Activated CD8-positive, alpha-beta memory T cell treated with anti-CD3 and anti-CD28 coated beads, Interleukin-2, amount 50 U/mL, for 48 hours (primary cell): ENCODE measurements at regions not wholly inside any gene's neighbourhood (a gene's known extent, or its start where the extent isn't known, plus 50 kb on each side); places are given as distances from the start of the nearest gene placed in this dataset.

ENCODE experiments used
- DNase-seq: peaks from one replicate; pipeline ENCODE4 v3.0.0-alpha.2; 2020

GRCh38 chr5:73284985-73285384 lies 112.0 kb downstream of the TMEM174 start:
- no peak for DNase-seq

- DNase-seq: no peak
These were observed 111.3 kb downstream of the TMEM174 start for GRCh38 chr5:73284220-73284795.

DNA sequence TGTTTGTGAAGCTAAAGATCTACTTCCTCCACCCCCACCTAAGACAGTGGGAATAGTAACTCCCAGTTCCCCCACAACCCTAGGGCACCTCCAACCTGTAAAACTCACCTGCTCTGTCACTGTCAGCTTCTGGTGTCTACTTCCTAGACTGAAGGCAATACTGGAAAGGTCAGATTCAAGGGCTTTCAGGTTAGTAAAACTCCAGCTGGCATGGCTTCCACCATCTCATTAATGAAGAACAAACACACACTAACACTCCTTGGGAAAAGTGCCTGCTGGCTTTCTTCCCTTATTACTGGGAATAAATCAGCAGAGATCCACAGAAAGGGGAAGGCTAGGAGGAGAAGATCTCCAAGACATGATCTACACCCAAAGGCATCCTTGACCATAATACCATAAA lies 109.9 kb downstream of the TMEM174 start:
- no peak for DNase-seq

DNA sequence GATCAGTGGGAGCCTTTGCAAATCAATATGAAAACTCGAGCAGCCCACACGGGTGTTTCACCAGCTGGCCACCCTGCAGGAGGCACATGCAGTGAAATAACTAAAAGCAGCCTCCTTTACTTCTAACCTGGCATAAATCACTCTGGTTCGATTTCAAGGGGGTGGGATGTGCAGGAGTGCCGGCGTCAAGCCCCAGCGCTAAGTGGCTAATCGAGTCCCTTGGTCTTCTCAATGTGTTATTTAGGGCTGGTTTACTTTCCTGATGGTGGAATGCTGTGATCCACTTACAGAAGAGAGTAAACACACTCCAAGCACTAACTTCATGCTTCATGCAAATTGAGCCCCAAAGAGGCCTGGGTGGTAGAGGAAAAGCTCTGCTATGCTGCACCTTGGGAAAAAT lies 109.4 kb downstream of the TMEM174 start:
- DNase-seq: no peak

- no peak for DNase-seq
These were observed 108.1 kb downstream of the TMEM174 start for GRCh38 chr5:73280821-73281746.

DNA sequence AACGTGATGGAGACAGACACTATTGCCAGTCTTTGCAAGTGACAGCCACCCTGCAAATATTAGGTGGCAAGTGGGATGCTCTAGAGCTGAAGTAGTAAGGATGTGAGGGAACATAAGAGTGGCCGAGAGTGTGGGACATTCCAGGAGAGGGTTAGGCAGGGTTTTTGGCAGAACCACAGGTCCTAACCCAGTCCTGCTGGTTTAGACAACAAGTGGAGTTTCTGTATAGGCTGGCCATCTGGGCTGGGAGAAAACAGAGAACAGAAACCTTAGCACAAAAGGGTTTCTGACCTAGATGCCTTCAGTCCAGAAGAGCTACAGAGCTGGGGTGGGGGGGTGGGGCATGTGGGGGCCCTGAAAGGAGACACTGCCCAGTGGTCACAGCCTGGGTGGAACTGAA lies 107.4 kb downstream of the TMEM174 start:
- no peak for DNase-seq

DNA sequence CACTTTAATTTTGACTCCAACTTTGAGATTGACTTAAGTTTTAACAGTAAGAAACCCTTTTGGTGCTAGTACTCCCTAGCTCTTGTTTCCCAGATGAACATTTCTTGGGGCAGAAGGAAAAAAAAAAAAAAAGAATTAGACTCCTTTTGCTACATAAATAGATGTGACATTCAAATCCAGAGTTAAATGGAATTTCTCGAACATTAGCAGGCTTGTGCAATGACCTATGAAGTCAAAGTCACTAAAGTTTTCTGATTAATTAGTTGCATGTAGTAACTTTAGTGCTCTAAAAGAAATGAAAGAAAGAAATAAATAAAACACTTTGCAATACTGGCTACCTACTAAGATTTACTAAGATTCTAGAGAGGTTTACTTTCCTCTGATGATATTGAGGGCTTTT lies 106.8 kb downstream of the TMEM174 start:
- no peak for DNase-seq

DNA sequence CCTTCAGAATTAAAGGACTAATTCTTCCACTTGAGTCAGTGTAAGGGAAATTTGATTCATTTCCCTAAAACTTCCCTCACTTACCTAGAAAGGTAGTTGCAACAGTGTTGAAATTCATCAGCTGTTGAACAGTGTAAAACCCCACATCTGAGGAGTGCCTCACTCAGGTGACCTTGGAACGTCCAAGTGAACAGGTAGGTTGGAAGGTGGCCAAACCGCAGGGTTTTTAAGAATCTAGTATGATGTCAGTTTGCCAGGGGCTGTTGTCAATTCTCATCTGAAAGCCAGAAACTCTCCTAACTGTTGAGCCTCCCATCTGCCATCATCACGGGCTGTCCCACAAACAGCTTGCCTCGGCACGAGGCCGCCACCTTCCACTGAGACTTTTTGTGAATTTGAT lies 105.7 kb downstream of the TMEM174 start:
- no peak for DNase-seq

DNA sequence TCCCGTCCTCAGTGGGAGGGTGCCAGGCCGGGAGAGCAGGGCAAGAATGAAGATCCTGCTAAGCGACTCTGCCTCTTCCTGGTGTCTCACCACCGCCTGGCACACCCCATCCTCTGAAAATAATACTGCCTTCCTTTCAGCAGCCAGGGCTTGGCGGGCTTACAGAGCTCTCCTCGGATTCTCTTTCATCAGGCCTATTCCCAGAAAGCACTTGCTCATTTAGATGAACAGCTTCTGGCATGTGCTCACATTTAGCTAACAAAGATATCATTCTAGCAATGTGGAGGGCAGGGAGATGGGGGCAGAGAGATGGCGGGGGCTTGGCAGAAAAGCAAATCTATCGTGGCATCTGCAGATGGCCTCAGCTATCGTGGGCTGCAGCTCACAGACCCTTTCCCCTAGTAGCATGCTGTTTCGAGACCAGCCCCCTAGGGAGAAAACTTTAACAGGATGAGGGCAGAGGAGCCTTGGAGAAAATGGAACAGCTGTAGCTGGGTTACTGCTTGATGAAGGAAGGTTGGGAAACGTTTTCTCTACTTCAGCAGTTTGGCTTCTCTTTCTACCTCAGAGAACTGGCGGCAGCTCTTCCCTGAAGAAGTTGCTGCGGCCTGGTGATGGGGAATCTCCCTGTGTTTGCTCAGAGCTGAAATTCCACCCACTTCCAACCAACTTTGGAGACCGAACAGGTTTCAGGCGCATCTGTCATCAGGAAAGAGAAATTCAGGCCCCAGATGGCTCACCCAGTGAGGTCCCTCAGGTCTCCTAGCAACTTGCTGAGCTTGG lies 102.1 kb downstream of the TMEM174 start:
- no peak for DNase-seq

GRCh38 chr5:73274121-73274520 lies 101.1 kb downstream of the TMEM174 start:
- DNase-seq: no peak

- DNase-seq: no peak
These were observed 100.5 kb downstream of the TMEM174 start for GRCh38 chr5:73273379-73274050.

- no peak for DNase-seq
These were observed 99.4 kb downstream of the TMEM174 start for GRCh38 chr5:73272351-73272750.

DNA sequence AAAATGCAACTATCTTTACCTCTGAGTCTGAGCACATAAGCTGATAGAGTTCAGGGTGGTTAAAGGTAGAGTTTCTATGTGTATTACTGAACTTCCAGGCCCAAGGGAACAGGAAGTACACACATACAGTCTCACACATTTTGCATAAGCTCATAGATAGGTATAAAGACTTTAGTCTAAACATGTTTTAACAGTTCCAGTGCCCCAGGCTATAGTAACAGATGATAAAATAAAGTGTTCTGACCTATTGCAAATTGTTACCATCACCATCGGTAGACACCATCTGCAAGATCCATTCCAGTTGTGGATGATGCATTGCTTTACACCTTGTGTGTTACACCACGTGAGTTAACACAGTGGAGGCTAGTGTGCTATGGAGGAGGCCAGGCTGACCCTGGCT lies 95.8 kb downstream of the TMEM174 start:
- DNase-seq: no peak

- DNase-seq: no peak
These were observed 94.9 kb downstream of the TMEM174 start for GRCh38 chr5:73267766-73268435.

DNA sequence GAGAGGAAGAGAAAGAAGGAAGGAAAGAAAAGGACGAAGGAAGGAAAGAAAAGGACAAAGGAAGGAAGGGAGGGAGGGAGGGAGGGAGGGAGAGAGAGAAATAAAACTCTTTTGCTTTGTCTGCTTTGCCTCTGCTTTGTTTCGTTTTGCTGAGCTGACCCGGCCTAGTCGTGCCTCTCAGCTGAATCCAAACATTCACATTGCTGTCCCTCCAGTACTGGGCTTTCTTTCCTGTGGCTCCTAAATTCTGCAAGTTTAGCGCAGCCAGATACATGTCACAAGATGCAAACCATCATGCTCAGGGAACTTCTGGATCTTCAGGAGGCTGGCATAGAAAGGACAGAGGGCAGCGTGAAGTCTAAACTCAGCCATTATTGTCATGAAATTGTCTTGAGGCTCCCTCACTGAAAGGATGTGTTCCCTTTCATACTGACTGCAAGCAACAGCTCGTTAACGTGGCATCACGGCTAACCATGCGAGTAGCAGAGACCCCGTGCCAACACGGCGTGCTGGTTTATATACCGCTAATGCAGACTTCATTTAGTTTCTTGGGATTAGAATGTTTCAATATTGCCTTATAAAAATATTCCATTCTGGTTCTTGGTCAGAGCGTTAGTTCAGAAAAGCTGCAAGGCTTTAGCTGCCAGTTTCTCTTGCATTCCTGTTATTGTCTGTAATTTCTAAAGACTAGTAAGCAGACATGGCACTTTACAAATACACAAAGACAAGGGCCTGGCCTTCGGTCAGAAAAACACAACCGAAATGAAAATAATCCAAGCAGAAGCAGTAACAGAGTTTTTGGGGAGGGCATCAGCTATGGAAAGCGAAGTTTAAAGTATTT lies 94.2 kb downstream of the TMEM174 start:
- no peak for DNase-seq

DNA sequence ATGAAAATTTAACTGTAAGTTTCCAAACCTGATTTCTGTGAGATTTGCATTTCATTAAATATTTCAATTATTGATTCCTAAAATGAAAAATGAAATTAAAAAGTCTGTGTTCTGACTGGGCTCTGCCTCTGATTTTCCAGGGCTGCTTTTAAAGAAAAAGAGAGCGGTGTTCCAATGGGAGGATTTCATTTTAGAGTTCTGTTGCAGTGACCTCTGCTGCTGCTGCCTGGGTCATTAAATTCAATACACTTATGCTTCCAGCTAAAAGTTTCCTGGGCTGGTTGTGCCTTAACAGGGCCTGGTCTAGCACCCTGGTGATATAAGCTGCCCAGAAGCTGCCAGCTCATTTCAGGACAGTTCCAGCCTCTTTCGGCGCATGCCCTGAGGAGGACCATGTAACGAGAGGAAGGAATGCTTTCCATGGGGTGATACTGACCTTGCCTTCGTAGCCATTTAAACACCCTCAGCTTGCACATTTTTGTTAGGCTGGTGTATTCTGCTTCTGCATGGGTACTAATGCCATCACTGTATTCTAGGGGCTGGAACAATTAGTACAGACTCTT lies 93.3 kb downstream of the TMEM174 start:
- DNase-seq: no peak

DNA sequence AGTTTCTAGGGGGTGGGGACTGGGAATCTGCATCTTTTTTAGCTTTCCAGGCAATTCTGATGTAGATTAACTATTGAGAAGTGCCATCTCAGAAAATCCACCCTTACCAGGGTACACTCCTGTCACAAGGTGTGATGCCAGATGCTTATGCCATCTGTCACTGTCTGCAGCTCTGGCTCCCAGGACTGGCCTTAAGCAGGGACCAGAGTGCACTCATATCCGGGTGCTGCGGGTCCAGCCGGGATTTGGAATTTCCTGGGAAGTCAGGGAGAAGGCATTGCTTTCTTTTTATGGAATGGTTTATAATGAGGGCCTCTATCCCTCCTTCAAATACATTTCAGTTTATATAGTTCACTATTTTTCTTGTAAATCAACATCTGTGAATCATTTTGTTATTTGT lies 92.6 kb downstream of the TMEM174 start:
- DNase-seq: no peak

GRCh38 chr5:73264631-73265030 lies 91.6 kb downstream of the TMEM174 start:
- DNase-seq: no peak

GRCh38 chr5:73263001-73263710 lies 90.2 kb downstream of the TMEM174 start:
- DNase-seq: no peak

GRCh38 chr5:73256862-73257261 lies 83.9 kb downstream of the TMEM174 start:
- no peak for DNase-seq

GRCh38 chr5:73256462-73256861 lies 83.5 kb downstream of the TMEM174 start:
- no peak for DNase-seq
